Activated naive CD4-positive, alpha-beta T cell treated with Interleukin-2 at 50 U/mL for 16 hours (primary cell): ENCODE measurements at regions not wholly inside any gene's neighbourhood (a gene's known extent, or its start where the extent isn't known, plus 50 kb on each side); places are given as distances from the start of the nearest gene placed in this dataset.
"Not testable (repeated sequence)": the region's sequence is repeated elsewhere in the genome, so short reads cannot be mapped to it uniquely, and the experiment has no call there.

Experiments used
- DNase-seq: peaks from one replicate; pipeline ENCODE4 v3.0.0-alpha.2; 2020

DNA sequence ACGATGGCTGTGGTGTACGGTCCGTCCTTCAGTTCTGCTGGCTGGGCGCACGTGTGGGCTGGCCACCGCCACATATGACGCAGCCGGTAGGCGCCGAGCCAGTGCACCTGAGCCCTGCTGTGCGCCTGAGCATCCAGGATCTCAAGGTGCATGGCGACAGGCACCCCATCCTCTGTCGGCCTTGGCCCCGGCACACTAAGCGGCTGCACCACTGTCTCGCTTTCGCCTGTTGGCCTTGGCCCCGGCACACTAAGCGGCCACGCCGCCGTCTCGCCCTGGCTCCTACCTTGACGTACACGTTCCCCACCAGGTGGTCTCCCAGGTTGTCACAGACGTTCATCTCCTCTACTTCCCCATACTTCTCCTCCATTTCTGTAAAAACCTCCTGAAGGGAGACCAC lies 4034.6 kb upstream of the TPTE start:
- not testable (repeated sequence) for DNase-seq

DNA sequence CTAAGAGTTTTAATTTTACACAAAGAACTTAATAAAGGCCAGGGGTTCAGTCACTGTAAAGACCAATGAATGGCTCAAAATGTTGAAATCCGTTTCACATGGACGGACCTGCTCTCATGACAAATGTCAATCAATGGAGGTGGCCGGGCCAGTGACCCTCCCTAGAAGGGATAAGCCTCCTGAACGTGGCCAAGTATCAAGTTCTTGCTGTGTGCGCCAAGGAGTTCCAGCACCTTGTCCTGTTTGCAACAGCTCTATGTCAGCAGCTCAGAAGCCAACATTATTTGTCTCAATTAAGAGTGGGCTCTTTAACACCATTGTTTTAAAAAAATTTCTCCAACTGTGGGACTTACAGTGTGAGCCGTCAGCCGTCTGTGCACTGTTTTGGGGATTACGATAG lies 4028.7 kb upstream of the TPTE start:
- not testable (repeated sequence) for DNase-seq

DNA sequence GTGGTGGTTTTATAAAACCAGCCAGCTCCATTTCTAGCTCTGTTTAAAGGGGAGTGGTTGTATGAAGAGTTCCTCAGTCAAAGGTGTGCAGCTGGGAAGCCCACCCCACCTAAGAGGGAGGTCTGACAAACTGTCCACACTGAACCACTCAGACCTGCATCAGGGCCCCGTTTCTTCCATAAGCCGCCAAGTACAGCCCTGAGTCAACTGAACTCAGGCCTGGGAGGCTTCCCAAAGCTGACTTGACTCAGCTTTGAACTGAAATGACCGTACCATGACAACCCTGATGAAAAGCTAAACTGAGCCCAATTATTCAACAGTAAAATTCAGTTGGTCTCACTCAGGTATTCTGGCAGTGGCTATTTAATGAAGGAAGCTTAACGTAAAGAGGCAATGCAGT lies 4027.4 kb upstream of the TPTE start:
- DNase-seq, result not testable (repeated sequence)

DNA sequence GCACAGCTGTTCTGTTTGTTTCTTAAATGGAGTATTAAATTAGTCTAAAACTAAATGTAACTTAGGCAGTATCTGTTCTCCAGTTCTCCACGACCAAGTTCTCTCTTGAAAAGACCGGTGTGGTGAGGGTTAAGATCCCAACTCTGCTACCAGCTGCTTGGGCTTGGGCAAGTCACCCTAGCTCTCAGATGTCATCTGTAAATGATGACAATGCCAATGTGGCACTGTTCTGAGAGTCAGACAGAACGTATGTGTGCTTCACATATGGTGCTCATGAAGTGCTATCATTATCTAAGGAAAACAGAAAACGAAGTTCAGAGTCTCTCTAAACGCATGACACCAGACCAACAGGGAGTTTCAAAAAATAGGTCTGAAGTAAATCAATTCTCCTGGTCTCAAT lies 4025.0 kb upstream of the TPTE start:
- not testable (repeated sequence) for DNase-seq

DNA sequence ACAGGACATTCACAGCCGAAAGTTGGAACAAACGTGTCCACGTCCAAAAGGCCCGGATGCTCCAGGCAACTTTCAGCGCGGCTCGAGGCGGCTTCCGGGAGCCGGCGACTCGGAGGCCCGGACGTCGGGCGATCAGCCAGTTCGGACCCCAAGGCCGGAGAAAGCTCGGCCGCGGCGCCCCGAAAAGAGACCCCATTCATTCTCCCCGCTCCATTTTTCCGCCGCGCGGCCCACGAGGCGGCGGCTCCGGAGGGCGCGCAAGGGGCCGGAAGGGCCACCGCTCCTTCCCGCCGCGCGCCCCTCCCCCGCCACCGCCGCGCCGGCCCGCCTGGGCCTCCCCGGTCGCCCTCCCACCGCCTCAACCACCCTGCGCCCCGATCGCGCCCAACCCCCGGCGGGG lies 4022.7 kb upstream of the TPTE start:
- DNase-seq, result peak; percentile 14

DNA sequence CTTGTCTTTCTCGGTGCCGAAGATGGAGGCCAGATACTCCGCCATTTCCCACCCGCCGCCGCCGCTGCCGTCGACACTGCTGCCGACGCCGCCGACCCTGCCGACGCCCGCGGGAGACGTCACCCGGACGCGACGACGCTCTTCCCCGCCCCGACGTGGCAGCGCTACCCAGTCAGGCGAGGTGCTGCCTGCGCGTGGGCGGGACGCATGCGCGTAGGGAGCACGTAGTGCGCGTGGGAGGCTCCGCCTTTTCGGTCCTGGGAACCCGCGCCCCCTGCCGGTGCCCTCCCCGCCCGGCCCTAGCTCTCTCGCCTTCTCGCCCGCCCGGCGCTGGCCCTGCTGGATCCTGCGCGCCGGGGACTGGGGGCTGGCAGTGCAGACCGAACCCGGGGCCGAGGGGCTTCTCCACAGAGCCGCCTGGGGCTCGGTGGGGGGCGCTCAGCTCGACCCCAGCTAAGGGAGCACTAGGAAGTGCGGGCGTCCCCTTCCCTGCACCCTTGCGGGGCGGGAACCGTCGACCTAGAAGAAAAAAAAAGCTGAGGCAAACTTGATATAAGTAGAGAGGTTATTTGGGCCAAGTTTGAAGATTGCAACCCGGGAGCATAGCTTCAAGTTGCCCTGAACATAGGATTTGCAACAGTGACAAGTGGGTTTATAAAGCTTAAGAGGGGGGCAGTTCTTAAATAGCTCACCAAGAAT lies 4022.1 kb upstream of the TPTE start:
- peak; percentile 72 for DNase-seq

DNA sequence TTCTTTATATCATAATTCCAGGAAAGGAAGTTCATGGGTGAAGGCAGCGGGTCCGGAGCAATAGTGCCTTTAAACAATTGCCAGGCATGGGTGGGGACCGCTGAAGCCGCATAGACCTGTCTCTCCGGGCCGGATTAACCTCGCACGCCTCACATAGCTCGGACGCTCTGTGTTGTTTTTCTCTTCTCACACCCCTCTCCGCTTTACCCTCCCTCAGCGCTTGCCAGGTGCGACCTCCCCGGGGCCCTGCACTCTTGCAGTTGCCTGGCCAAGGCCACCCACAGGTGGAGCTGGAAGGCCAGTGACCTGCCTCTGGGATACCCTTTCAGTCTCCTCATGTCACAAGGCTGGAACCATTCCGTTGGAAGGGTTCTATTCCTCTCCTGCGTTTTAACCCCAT lies 4021.5 kb upstream of the TPTE start:
- DNase-seq, result not testable (repeated sequence)

DNA sequence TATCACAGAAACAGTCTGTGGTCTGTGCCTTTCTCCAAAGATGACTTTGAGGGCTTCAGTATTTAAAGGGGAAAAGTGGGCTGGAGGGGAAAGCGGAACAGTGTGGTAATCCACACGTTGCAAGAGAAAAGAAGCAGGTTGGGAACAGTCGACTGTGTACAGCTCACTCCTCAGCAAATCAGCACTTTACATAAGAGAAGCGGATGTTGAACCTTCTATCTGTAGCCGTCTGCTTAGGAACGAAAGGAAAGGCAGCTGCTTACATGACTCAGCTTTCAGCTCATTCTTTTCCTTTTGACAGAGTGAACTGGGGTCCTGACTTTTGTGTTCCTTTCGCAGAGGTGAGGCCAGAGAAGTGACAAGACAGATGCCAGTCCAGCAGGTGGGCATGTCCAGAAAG lies 4020.7 kb upstream of the TPTE start:
- not testable (repeated sequence) for DNase-seq

DNA sequence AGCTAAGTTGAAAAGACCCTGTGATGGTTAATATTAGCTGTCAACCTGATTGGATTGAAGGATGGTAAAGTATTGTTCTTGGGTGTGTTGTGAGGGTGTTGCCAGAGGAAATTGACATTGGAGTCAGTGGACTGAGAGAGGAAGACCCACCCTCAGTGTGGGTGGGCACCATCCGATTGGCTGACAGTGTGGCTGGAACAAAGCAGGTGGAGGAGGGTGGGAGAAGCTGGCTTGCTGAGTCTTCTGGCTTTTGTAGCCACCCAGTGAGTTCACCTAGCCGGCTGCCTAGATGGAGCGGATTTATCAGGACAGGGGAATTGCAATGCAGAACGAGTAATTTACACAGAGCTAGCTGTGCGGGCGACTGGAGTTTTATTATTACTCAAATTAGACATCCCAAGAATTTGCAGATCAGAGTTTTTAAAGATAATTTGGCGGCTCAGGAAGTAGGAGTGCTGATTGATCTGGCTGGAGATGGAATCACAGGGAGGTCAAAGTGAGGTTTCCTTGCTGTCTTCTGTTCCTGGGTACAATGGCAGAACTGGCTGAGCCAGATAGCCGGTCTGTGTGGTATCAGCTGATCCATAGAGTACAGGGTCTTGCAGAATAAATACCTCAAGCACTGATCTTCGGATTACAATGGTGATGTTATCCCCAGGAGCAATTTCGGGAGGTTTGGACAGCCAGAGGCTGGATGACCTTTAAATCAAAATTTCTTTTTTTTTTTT lies 4015.1 kb upstream of the TPTE start:
- not testable (repeated sequence) for DNase-seq

DNA sequence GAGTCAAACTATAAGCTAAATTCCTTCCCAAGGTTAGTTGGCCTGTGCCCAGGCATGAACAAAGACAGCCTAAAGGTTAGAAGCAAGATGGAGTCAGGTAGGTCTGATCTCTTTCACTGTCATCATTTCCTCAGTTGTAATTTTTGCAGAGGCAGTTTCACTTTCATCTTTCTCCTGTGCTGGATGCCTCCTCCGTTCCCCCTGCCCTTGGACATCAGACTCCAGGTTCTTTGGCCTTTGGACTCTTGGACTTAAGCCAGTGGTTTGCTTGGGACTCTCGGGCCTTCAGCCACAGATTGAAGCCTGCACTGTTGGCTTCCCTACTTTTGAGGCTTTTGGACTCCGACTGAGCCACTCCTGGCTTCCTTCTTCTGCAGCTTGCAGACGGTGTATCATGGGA lies 4013.8 kb upstream of the TPTE start:
- not testable (repeated sequence) for DNase-seq

DNA sequence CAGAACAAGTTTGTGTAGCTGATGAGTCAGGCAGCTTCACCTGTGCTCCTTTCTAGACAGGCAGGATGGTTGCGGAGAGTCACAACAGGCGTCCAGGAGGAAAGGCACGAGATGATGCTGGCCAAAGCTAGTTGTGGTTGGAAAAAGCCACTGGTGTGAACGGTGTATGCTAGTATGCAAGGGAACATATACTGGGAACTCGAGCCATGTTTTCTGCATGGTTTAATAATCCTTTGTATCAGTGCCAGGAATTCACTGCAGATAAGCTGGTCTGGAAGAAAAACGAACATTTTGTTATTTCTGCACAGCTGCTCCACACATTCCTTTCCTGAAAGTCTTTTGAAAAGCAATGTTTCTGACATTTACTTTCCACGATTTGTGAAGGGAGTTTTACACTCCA lies 3999.6 kb upstream of the TPTE start:
- not testable (repeated sequence) for DNase-seq

DNA sequence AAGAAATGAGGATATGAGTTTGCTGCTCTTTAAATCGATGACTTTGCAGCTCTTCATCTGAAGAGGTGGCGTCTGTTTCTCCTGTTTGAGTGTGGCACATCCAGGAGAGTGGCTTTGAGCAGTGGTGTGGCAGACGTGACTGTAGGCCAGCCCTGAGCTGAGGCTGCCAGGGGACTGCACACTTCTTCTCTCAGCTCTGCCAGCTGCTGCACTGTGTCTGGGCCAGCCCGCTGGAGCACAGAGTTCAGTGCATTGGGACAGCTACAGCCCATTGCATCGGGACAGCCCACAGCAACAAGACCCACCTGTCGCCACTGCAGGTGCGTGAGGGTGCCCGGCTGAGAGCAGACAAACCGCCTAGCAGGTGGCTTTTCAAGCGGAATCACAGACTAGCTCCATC lies 3995.2 kb upstream of the TPTE start:
- not testable (repeated sequence) for DNase-seq

DNA sequence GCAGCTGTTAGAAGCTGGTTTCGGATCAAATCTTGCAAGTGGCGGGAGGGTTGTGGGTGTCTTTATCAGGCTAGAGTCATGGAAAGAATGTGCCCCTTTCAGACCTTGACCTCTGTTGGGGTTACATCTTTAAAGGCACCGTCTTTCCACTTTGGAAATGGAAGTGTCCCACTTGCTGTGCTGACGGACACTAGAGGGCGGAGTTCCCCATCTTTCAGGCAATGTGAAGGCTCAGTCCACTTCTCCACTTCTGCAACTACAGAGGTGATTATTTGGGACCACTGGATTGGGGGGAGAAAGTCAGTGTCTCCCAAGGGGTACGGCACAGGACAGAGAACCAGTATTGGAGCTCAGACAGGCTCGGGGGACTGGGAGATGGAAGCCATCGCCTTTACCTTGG lies 3990.7 kb upstream of the TPTE start:
- not testable (repeated sequence) for DNase-seq

DNA sequence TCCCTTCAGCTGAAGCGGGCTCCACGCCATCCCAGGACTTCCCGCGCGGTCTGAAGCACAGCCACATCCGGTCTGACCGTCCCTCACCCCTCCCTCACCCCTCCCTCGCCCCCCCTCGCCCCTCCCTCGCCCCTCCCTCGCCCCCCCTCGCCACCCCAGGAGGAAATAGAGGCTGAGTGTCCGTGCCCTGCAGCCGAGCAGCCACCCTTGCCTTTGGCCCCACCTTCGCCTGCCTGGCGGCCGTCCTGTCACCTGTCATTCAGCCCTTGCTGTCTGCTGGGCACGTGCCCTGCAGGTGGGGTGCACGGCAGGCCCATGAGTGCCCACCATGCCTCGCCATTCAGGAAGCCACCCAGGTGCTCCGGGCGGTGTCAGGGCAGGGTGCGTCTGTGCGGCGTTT lies 3988.1 kb upstream of the TPTE start:
- DNase-seq, result not testable (repeated sequence)

DNA sequence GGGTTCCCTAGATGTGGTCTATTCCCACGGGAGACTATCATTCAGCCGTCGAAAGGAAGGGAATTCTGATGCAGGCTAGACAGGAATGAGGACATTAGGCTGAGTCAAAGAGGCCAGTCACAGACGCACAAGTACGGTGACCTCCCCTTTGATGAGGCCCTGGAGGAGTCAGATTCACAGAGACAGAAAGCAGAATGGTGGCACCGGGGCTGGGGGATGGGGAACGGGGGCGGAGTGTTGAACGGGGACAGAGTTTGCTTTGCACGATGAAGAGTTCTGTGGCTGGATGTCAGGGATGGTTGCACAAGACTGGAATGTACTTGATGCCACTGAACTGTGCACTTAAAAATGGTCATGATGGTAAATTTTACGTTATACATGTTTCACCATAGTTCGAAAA lies 3983.1 kb upstream of the TPTE start:
- not testable (repeated sequence) for DNase-seq

DNA sequence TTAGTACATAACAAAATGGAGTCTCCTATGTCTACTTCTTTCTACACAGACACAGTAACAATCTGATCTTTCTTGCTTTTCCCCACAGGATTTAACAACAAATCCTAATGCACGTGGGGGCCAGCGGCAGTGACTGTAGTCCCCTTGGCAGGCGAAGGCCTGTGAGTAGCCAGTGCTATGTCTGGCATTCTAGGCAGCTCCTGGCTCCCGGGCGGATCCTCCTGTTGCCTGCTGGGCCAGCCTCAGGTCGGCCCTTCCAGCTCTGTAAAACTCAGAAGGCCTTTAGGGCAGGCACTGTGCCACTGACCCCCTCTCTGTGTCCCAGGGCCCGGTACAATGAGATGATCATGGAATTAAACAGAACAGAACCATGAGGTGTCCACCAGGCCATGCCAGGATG lies 3981.7 kb upstream of the TPTE start:
- not testable (repeated sequence) for DNase-seq

DNA sequence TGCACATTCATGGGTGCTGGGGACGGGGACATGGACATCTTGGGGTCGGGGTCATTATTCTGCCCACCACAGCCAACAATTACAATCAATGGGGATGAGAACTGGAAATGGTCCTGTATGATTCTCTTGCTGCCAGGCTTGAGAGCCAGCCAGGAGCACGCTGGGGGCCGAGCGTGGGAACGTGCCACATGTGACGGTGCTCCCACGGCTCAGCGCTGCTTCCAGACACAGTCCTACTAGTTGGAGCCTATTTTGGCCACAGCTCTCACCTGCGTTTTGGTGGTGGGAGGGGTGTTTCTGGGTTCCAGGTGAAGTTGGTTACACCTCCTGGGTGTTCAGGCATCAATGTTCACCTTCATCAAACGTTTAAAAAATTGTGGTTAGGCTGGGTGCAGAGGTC lies 3980.3 kb upstream of the TPTE start:
- DNase-seq, result not testable (repeated sequence)

DNA sequence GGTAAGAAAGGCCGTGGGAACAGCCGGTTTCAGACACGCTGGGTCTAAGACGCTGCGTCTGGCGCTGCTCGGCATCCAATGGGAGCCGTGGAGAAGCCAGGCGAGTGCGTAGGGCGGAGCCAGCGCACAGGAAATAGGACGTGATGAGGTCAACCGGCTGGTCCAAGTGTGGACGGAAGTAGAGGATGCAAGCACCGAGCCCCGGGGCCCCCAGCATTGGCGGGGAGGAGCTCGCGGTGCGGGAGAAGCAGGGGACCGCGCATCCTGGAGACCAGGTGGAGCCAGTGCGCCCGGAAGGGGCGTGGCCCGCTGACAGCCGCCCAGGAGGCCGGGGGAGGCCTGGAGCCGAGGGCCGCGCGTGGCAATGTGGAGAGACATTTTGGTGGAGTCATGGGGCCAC lies 3976.1 kb upstream of the TPTE start:
- not testable (repeated sequence) for DNase-seq

DNA sequence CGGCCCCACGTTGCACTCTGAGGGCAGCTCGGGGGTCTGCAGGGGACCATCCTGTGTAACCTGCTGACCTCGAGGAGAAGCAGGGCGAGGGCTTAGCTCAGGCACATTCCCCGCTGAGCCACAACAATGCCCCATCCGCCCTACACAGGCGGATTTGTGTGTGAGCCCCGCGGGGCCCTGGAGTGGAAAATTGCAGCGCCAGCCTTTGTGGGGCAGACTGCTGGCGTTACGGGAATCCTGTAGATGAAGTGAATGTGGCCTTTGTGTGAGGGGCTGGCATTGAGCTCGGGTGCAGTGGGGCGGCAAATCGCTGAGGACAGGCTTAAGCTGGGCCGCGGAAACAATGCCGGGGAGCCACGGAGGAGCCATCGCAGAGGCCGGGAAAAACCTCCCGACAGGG lies 3970.3 kb upstream of the TPTE start:
- not testable (repeated sequence) for DNase-seq

DNA sequence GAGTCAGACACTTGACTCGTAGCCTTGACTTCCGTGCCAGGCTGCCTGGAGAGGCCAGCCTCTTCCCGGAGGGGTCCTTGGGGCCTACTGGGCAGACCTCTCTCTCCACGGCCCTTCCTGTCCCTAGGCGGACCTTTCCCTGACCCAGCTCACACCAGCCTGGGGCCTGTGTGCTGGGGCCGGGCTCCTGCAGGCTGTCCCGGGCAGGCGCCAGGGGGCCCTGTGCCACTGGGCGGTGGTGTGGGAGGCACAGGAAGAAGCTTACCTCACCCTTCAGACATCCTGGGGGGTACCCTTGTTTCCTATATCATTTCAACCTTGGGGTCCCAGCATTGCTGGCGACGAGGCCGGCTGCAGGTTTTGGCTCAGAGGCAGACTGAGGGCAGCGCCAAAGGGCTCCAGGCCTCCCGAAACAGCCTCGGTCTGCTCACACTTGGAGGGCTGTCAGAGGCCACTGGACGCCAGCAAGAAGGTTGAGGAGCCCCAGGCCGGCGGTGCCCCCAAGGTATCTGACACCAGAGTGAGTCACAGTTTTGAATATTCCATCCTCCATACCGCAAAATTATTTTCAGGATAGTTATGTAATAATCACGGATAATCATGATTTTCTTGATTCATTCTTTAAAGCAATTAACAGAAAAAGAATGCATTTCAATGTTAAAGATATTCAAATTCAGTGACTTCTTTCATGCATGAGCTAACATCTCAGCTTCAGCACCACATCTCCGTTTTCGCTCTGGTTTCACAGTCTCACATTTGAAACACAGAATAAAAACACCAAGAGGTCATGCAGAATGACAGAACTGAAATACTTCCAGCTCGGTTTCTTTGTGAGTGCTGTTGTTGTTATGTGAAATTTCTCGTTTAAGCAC lies 3967.6 kb upstream of the TPTE start:
- not testable (repeated sequence) for DNase-seq

DNA sequence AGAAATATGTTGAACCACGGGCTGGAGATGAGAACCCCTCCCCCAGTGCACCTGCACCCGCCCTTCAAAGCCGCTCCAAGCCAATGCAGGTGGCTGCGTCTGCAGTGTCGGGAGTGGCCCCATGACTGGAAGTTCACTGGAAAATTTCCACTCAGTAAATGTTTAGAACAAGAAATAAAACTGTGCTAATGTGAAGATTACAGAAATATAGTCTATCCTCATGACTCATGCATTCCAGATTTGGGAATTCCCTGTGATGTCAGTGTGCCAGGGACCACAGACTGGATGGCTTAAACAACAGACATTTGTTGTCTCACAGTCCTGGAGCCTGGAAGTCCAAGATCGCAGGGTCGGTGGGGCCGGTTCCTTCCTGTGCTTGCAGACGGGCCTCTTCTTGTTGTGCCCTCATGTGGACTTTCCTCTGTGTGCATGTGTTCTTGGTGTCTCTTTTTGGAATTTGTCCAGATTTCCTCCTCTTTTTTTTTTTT lies 3967.0 kb upstream of the TPTE start:
- not testable (repeated sequence) for DNase-seq

DNA sequence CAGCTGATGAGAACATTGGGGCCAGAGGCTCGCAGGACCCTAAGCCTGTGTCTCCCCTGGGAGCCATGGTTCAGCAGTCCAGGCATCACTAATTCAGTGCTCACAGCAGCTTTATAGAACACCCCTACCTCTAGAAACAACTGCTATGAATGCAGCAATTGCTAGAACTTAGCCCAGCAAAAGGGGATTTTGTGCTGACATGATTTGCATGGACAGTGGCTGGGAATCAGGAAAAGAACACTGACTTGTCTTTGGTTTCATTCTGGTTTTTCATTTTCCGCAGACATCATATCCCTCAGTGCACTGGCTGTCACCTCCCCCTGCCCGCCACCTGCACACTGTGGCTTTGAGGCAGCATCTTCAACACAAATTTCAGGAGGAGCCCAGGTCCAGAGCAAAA lies 3964.9 kb upstream of the TPTE start:
- not testable (repeated sequence) for DNase-seq

DNA sequence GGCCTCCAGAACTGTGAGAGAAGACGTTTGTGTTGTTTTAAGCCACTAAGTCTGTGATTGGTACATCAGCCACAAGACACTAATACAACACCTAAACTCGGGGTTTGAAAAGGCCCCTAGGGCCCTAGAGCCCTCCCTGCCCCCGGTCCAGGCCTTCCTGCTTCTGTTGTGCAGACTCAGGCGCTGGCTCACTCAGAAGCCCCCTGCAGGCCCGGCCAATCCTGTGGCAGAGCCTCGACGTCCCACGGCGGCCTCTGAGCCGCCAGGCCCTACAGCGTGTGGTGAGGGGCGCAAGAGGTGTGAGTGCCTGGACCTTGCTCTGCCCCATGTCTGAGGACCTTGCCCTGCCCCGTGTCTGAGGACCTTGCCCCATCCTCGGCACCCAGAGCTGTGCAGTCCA lies 3964.0 kb upstream of the TPTE start:
- not testable (repeated sequence) for DNase-seq
